K562 (cell line): ENCODE measurements at regions not wholly inside any gene's neighbourhood (a gene's known extent, or its start where the extent isn't known, plus 50 kb on each side); places are given as distances from the start of the nearest gene placed in this dataset.

Experiments used
- ATAC-seq: fragments of 200-7000 bp; cut with Tn5 transposase; 3 replicates; pipeline ENCODE4 v1.9.1; 2020; ENCODE audit warnings: moderate library complexity
- BruUV-seq: library from RNA; stranded (reverse); fragments of 400-500 nt; replicated peaks from 2 replicates; lab custom pipeline; 2021; lab: Mats Ljungman, UMichigan
- CTCF ChIA-PET: fragments of 300-600 bp; formaldehyde crosslinking; extraction: SDS; loops from one replicate; lab custom pipeline; 2021; ENCODE audit warnings: low intra/inter-chr PET ratio; lab: Yijun Ruan, JAX
- POLR2A ChIA-PET: fragments of 300-600, 350-650 bp; sonication (Branson Sonifier 250); formaldehyde crosslinking; extraction: SDS; loops from one replicate; lab custom pipeline; 2021; ENCODE audit warnings: antibody characterized with exemption, inconsistent platforms; lab: Yijun Ruan, JAX
- DNase-seq, 4 experiments: peaks; one replicate each; pipeline versions ENCODE4 v3.0.0 to v3.0.0-alpha.2; 2011 to 2018; ENCODE audit warnings: low spot score in 3 of 4, mixed read lengths in 3 of 4; ENCODE audit errors: extremely low read depth in 1 of 4
- FAIRE-seq: peaks from 2 replicates; lab custom pipeline; 2011; peaks lifted over from hg19 to GRCh38; lab: Jason Lieb, UNC
- H2AFZ ChIP-seq: 2 replicates; pipeline ENCODE4 v1.6.0; 2011; ENCODE audit warnings: low read depth, low read length, control low read depth, inconsistent platforms
- H3K27ac ChIP-seq: fragments of 200-600 bp; 3 replicates; pipeline ENCODE4 v1.8.0; 2011; ENCODE audit warnings: low read depth, mild to moderate bottlenecking, control low read depth, inconsistent platforms, low read length, moderate library complexity, mixed read lengths; ENCODE audit errors: extremely low read depth
- H3K27me3 ChIP-seq, 2 experiments: fragments of 300-600 bp in 1 of 2; 2 replicates in 1 of 2; 3 replicates in 1 of 2; pipeline versions ENCODE4 v1.6.0 to v1.8.0; 2011; ENCODE audit warnings: inconsistent platforms in 2 of 2, low read length in 2 of 2, mild to moderate bottlenecking in 1 of 2, mixed read lengths in 1 of 2, moderate library complexity in 1 of 2; ENCODE audit not compliant: control insufficient read depth in 2 of 2, insufficient read depth in 2 of 2
- H3K36me3 ChIP-seq: fragments of 300-600 bp; 3 replicates; pipeline ENCODE4 v1.8.0; 2011; ENCODE audit warnings: mild to moderate bottlenecking, low read length, inconsistent platforms; ENCODE audit not compliant: control insufficient read depth, insufficient read depth
- H3K4me1 ChIP-seq, 2 experiments: fragments of 200-600 bp in 1 of 2; replicated peaks in 1 of 2; 2 replicates in 1 of 2; 3 replicates in 1 of 2; pipeline versions ENCODE4 v1.5.1 to v1.8.0; 2011; ENCODE audit warnings: inconsistent platforms in 2 of 2, low read length in 2 of 2, mild to moderate bottlenecking in 1 of 2, mixed read lengths in 1 of 2, moderate library complexity in 1 of 2; ENCODE audit not compliant: control insufficient read depth in 2 of 2, insufficient read depth in 2 of 2
- H3K4me2 ChIP-seq: 2 replicates; pipeline ENCODE4 v1.6.1; 2011; ENCODE audit warnings: low read length, control low read depth, inconsistent platforms, mixed read lengths; ENCODE audit not compliant: insufficient read depth
- H3K4me3 ChIP-seq: fragments of 200-600 bp; sonication (generic), shearing (Covaris generic); 2 replicates; pipeline ENCODE4 v1.5.1; 2016; ENCODE audit warnings: control low read depth, inconsistent platforms
- H3K79me2 ChIP-seq: fragments of 200-600 bp; 3 replicates; pipeline ENCODE4 v1.8.0; 2011; ENCODE audit warnings: low read length, inconsistent platforms; ENCODE audit not compliant: control insufficient read depth, insufficient read depth
- H3K9ac ChIP-seq, 2 experiments: 2 replicates each; pipeline versions ENCODE4 v1.6.0 to v1.6.1; 2011; ENCODE audit warnings: low read depth in 2 of 2, low read length in 2 of 2, control low read depth in 1 of 2, inconsistent platforms in 1 of 2, mild to moderate bottlenecking in 1 of 2, mixed read lengths in 1 of 2; ENCODE audit not compliant: insufficient read depth in 1 of 2
- H3K9me1 ChIP-seq: one replicate; pipeline ENCODE4 v1.6.0; 2011; ENCODE audit warnings: inconsistent platforms, mild to moderate bottlenecking, low read length, moderate library complexity; ENCODE audit not compliant: control insufficient read depth, insufficient read depth
- H3K9me3 ChIP-seq: replicated peaks from 2 replicates; pipeline ENCODE4 v1.5.1; 2011; ENCODE audit warnings: low read depth, low read length, inconsistent platforms; ENCODE audit not compliant: control insufficient read depth, insufficient read depth
- H4K20me1 ChIP-seq: replicated peaks from 2 replicates; pipeline ENCODE4 v1.6.1; 2011; ENCODE audit warnings: low read length, inconsistent platforms, mixed read lengths; ENCODE audit not compliant: control insufficient read depth, insufficient read depth
- JUN ChIP-seq, 2 experiments: sonication (generic) in 1 of 2; formaldehyde crosslinking in 1 of 2; IDR thresholded peaks; 2 replicates each; pipeline versions ENCODE4 v1.6.1 to v1.8.0; 2012 to 2022; ENCODE audit warnings: borderline replicate concordance in 2 of 2, mild to moderate bottlenecking in 2 of 2, improper control_type of control experiment in 1 of 2, low read depth in 1 of 2, low read length in 1 of 2, missing genetic modification reagents in 1 of 2
- KLF6 ChIP-seq: fragments of 250-450 bp; sonication (Bioruptor Pico); IDR thresholded peaks from 2 replicates; pipeline ENCODE4 v1.4.0; 2020; ENCODE audit warnings: mild to moderate bottlenecking, moderate library complexity, borderline replicate concordance
- NCOA6 ChIP-seq: fragments of 450-650 bp; IDR thresholded peaks from 2 replicates; pipeline ENCODE4 v1.6.1; 2017; ENCODE audit warnings: mild to moderate bottlenecking
- SLC30A9 ChIP-seq: fragments of 250-450 bp; sonication (Bioruptor Pico); IDR thresholded peaks from 2 replicates; pipeline ENCODE4 v1.8.0; 2022; ENCODE audit warnings: mild to moderate bottlenecking, moderate library complexity
- ZNF311 ChIP-seq: fragments of 250-450 bp; sonication (Bioruptor Pico); IDR thresholded peaks from 2 replicates; pipeline ENCODE4 v1.4.0; 2020; ENCODE audit warnings: mild to moderate bottlenecking, moderate library complexity
- ZNF592 ChIP-seq: fragments of 450-650 bp; IDR thresholded peaks from 2 replicates; pipeline ENCODE4 v1.6.1; 2017; ENCODE audit warnings: antibody characterized with exemption, mild to moderate bottlenecking
- WGBS: fragments of 100-300 bp; shearing (Covaris generic); methylation state at CpG from one replicate; pipeline ENCODE4 v1.1.6; 2016; ENCODE audit warnings: low coverage, mixed read lengths; ENCODE audit not compliant: insufficient coverage; ENCODE audit errors: missing lambda C conversion rate; 5-methylcytosine and 5-hydroxymethylcytosine counted together
- in situ Hi-C: fragments of 300-500 bp; cut with MboI; formaldehyde crosslinking; loops from 4 replicates; pipeline ENCODE4 v1.15.0; 2018; ENCODE audit warnings: inconsistent platforms, mixed read lengths
- intact Hi-C: fragments of 100-400 bp; cut with micrococcal nuclease; formaldehyde crosslinking; loops from 2 replicates; pipeline ENCODE4 v1.14.2; 2022
- TF ChIP-seq, protein P1 (sequence below): fragments of 450-650 bp; IDR thresholded peaks from 2 replicates; pipeline ENCODE4 v1.6.1; 2018; ENCODE audit warnings: mild to moderate bottlenecking, low read depth; ENCODE audit not compliant: partially characterized antibody
- TF ChIP-seq, protein P2 (sequence below): sonication (generic); formaldehyde crosslinking; IDR thresholded peaks from 2 replicates; pipeline ENCODE4 v1.4.0; 2020; ENCODE audit warnings: mild to moderate bottlenecking, missing genetic modification reagents

- FAIRE-seq, result no peak
- H3K4me1 ChIP-seq, result peaks cover 0 to 10% of the 10 kb centered on the region in 2 experiments; a peak in 3 of 5 replicates
- H3K9ac ChIP-seq, result no peak overlapping the region
- 21% methylated on average over 9 of the region's 9 CpGs for WGBS
- no TSS peak for BruUV-seq
- H3K27me3 ChIP-seq, result peaks cover 33 to 74% of the 10 kb centered on the region in 2 experiments
- no peak overlapping the region for H3K4me2 ChIP-seq
- H4K20me1 ChIP-seq, result peaks cover 4% of the 10 kb centered on the region; the same call in 1 of the 2 replicates
- no peak for DNase-seq
- ChIA-PET CTCF (no interaction called here), POLR2A (interaction anchor here (0.6 to 0.7 kb wide), 3 partner anchors 21 to 265 kb away, joined by 3 to 5 read pairs (median 3); no protein-coding TSS in a partner anchor)
- in situ Hi-C loops, result no loop called here
- H2AFZ ChIP-seq, result no peak overlapping the region
- no peaks in the 10 kb centered on the region for H3K36me3 ChIP-seq
- intact Hi-C loops, result no loop called here
- H3K27ac ChIP-seq, result no peak overlapping the region
- no peak overlapping the region for H3K4me3 ChIP-seq
- no peaks in the 10 kb centered on the region for H3K9me3 ChIP-seq
- no peaks in the 10 kb centered on the region for H3K79me2 ChIP-seq
- H3K9me1 ChIP-seq, result no peaks in the 10 kb centered on the region
- no peak for ATAC-seq
- TF ChIP-seq NCOA6, result no peak
- TF ChIP-seq ZNF592, result no peak
- TF ChIP-seq JUN (IDR thresholded peaks at IDR 0.05; ENCODE audit: borderline replicate concordance, low read depth, low read length), result no peak
- TF ChIP-seq JUN (CRISPR knock-in tag; IDR thresholded peaks at IDR 0.05; ENCODE audit: borderline replicate concordance), result no peak
- no peak for TF ChIP-seq ZNF311 (CRISPR knock-in tag)
- TF ChIP-seq, protein P1, sequence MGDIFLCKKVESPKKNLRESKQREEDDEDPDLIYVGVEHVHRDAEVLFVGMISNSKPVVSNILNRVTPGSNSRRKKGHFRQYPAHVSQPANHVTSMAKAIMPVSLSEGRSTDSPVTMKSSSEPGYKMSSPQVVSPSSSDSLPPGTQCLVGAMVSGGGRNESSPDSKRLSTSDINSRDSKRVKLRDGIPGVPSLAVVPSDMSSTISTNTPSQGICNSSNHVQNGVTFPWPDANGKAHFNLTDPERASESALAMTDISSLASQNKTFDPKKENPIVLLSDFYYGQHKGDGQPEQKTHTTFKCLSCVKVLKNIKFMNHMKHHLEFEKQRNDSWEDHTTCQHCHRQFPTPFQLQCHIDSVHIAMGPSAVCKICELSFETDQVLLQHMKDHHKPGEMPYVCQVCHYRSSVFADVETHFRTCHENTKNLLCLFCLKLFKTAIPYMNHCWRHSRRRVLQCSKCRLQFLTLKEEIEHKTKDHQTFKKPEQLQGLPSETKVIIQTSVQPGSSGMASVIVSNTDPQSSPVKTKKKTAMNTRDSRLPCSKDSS, result no peak
- TF ChIP-seq SLC30A9, result no peak
- TF ChIP-seq, protein P2, sequence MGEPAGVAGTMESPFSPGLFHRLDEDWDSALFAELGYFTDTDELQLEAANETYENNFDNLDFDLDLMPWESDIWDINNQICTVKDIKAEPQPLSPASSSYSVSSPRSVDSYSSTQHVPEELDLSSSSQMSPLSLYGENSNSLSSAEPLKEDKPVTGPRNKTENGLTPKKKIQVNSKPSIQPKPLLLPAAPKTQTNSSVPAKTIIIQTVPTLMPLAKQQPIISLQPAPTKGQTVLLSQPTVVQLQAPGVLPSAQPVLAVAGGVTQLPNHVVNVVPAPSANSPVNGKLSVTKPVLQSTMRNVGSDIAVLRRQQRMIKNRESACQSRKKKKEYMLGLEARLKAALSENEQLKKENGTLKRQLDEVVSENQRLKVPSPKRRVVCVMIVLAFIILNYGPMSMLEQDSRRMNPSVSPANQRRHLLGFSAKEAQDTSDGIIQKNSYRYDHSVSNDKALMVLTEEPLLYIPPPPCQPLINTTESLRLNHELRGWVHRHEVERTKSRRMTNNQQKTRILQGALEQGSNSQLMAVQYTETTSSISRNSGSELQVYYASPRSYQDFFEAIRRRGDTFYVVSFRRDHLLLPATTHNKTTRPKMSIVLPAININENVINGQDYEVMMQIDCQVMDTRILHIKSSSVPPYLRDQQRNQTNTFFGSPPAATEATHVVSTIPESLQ (CRISPR knock-in tag), result no peak
- no peak for TF ChIP-seq KLF6 (CRISPR knock-in tag)
These were observed 69.1 kb upstream of the TINAGL1 start for GRCh38 chr1:31507221-31507620.
